HFF-Myc (cell line): ENCODE measurements at regions not wholly inside any gene's neighbourhood (a gene's known extent, or its start where the extent isn't known, plus 50 kb on each side); places are given as distances from the start of the nearest gene placed in this dataset.
"Not testable (repeated sequence)": the region's sequence is repeated elsewhere in the genome, so short reads cannot be mapped to it uniquely, and the experiment has no call there.

Experiments
- DNase-seq: peaks from one replicate; pipeline ENCODE4 v3.0.0-alpha.2; 2011; ENCODE audit warnings: low read depth; ENCODE audit errors: extremely low read depth
- H3K4me3 ChIP-seq: replicated peaks from 2 replicates; pipeline ENCODE4 v1.5.1; 2011; ENCODE audit warnings: low read depth, mild to moderate bottlenecking, control low read depth, low read length
- CTCF ChIP-seq: IDR thresholded peaks from 2 replicates; pipeline ENCODE4 v1.5.1; 2012; ENCODE audit warnings: mild to moderate bottlenecking, low read depth, low read length, control low read depth; ENCODE audit errors: missing control alignments

GRCh38 chr5:101531026-101531425 lies 627.9 kb upstream of the ST8SIA4 start:
- H3K4me3 ChIP-seq: no peak overlapping the region
- TF ChIP-seq CTCF: no peak
- no peak for DNase-seq

DNA sequence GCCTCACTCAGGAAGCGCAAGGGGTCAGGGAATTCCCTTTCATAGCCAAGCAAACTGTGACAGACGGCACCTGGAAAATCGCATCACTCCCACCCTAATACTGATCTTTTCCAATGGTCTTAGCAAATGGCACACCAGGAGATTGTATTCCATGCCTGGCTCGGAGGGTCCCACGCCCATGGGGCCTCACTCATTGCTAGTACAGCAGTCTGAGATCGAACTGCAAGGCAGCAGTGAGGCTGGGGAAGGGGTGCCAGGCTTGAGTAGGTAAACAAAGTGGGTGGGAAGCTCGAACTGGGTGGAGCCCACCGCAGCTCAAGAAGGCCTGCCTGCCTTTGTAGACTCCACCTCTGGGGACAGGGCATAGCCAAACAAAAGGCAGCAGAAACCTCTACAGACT lies 626.0 kb upstream of the ST8SIA4 start:
- H3K4me3 ChIP-seq, DNase-seq: not testable (repeated sequence)

- no peak for DNase-seq
- no peak for TF ChIP-seq CTCF
- no peak overlapping the region for H3K4me3 ChIP-seq
These were observed 617.3 kb upstream of the ST8SIA4 start for GRCh38 chr5:101520417-101520816.

DNA sequence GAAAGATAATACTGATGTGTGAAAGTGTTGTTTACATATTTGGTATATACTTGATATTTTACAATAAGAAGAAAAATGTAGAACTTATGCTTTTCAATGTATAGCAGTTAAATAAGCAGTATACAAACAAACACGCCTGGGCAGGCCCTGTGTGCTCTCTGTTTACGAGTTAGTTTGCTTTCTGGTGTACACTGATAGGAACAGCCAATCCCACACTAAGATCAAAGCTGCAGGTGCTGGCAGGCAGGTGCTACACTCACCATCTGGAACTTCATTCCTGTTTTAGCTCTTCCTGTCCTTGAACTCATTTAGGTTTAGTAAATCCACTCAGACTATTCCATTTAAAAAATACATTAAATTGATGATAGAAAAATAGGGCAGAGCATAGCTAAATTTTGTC lies 614.7 kb upstream of the ST8SIA4 start:
- no peak overlapping the region for H3K4me3 ChIP-seq
- no peak for TF ChIP-seq CTCF
- no peak for DNase-seq

GRCh38 chr5:101515721-101516120 lies 612.6 kb upstream of the ST8SIA4 start:
- no peak for DNase-seq
- no peak overlapping the region for H3K4me3 ChIP-seq
- no peak for TF ChIP-seq CTCF

- TF ChIP-seq CTCF: no peak
- DNase-seq: no peak
These were observed 602.9 kb upstream of the ST8SIA4 start for GRCh38 chr5:101505891-101506570.

GRCh38 chr5:101482931-101483330 lies 579.8 kb upstream of the ST8SIA4 start:
- no peak for TF ChIP-seq CTCF
- no peak overlapping the region for H3K4me3 ChIP-seq
- no peak for DNase-seq

More at GRCh38 chr5:101505891-101506570, 602.9 kb upstream of the ST8SIA4 start:
- no peak overlapping the region for H3K4me3 ChIP-seq
